ENCODE measurements at regions not wholly inside any gene's neighbourhood (a gene's known extent, or its start where the extent isn't known, plus 50 kb on each side); places are given as distances from the start of the nearest gene placed in this dataset.

DNA sequence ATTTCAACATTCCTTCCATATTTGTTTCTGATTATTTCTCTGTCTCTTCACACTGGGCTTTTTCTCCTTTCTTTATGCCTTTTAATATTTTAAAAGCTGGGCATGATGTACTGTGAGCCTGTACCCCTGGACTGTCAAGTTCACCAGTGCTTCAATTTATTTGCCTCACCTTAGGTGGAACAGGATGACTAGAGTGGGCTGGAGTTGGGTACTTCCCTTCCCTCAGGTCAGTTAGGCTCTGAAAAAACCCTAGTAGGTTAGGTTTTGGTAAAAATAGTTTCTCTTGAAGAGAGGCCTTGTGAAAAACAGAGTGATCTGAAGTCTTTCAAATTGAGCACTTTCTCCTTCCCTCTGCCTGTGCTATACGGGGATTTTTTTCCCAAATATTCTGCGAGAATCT is 163.0 kb upstream of the LYPLAL1 start:
- no peak overlapping the region for H3K27ac ChIP-seq (ENCODE audit: low read length)
- DNase-seq (no peak), ATAC-seq (no peak)
- TF ChIP-seq EZH2 (IDR thresholded peaks at IDR 0.05; ENCODE audit: low read length, unreplicated experiment): no peak
- no peak for TF ChIP-seq EZH2phosphoT487 (IDR thresholded peaks at IDR 0.05; ENCODE audit: borderline replicate concordance, low read length)
- TF ChIP-seq, protein P1, sequence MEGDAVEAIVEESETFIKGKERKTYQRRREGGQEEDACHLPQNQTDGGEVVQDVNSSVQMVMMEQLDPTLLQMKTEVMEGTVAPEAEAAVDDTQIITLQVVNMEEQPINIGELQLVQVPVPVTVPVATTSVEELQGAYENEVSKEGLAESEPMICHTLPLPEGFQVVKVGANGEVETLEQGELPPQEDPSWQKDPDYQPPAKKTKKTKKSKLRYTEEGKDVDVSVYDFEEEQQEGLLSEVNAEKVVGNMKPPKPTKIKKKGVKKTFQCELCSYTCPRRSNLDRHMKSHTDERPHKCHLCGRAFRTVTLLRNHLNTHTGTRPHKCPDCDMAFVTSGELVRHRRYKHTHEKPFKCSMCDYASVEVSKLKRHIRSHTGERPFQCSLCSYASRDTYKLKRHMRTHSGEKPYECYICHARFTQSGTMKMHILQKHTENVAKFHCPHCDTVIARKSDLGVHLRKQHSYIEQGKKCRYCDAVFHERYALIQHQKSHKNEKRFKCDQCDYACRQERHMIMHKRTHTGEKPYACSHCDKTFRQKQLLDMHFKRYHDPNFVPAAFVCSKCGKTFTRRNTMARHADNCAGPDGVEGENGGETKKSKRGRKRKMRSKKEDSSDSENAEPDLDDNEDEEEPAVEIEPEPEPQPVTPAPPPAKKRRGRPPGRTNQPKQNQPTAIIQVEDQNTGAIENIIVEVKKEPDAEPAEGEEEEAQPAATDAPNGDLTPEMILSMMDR (conservative IDR thresholded peaks at IDR 0.05; ENCODE audit: low read depth, low read length): no peak
- no peak overlapping the region for H3K9ac ChIP-seq (ENCODE audit: low read length)
- no TSS peak for BruUV-seq (replicated peaks)
- ChIA-PET POLR2A (ENCODE audit: unreplicated experiment) (no interaction called here), CTCF (no interaction called here)
- H3K4me2 ChIP-seq (ENCODE audit: low read length): no peak overlapping the region
- no peaks in the 10 kb centered on the region for H3K36me3 ChIP-seq (ENCODE audit: low read depth, low read length)
- H2AFZ ChIP-seq (ENCODE audit: low read length): no peak overlapping the region
- no peaks in the 10 kb centered on the region for H3K79me2 ChIP-seq (ENCODE audit: low read length)
- no peaks in the 10 kb centered on the region for H3K4me1 ChIP-seq (ENCODE audit: insufficient read depth, low read length)
- H3K9me3 ChIP-seq (ENCODE audit: low read length): no peaks in the 10 kb centered on the region
- intact Hi-C loops (cut with micrococcal nuclease): no loop called here
- H4K20me1 ChIP-seq (ENCODE audit: low read length): no peaks in the 10 kb centered on the region
- no peak overlapping the region for H3K4me3 ChIP-seq (ENCODE audit: low read length)
- no peaks in the 10 kb centered on the region for H3K27me3 ChIP-seq (ENCODE audit: low read length)
- no peaks in the 10 kb centered on the region for H3K9me2 ChIP-seq (replicated peaks; ENCODE audit: low read length)
- no peaks in the 10 kb centered on the region for H3F3A ChIP-seq (ENCODE audit: low read length, unreplicated experiment)

DNA sequence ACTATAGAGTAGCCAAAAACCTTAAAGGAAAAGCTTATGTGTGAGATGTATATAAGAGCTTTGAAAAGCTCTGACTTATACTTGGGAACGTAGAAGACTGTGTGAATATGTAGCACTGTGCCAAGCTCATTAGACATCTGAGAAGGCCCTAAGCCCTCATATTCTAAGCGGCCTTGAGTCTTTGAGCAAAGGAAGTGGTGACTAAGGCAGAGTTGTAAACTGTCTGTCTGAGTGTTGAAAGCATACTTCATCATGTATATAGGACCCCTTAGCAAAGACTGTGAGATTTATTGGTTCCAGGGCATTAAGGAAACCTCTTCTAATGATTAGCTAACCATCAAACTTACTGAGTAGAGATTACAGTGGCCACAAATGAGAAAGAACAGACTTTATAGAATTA is 153.3 kb upstream of the LYPLAL1 start:
- no peaks in the 10 kb centered on the region for H3K9me2 ChIP-seq (replicated peaks; ENCODE audit: low read length)
- H3K4me3 ChIP-seq (ENCODE audit: low read length): no peak overlapping the region
- DNase-seq (no peak), ATAC-seq (no peak)
- no peaks in the 10 kb centered on the region for H3K27me3 ChIP-seq (ENCODE audit: low read length)
- no TSS peak for BruUV-seq (replicated peaks)
- H3K4me2 ChIP-seq (ENCODE audit: low read length): no peak overlapping the region
- H3K36me3 ChIP-seq (ENCODE audit: low read depth, low read length): no peaks in the 10 kb centered on the region
- no peaks in the 10 kb centered on the region for H3F3A ChIP-seq (ENCODE audit: low read length, unreplicated experiment)
- H3K79me2 ChIP-seq (ENCODE audit: low read length): no peaks in the 10 kb centered on the region
- H3K27ac ChIP-seq (ENCODE audit: low read length): no peak overlapping the region
- TF ChIP-seq EZH2 (IDR thresholded peaks at IDR 0.05; ENCODE audit: low read length, unreplicated experiment): no peak
- no peak for TF ChIP-seq EZH2phosphoT487 (IDR thresholded peaks at IDR 0.05; ENCODE audit: borderline replicate concordance, low read length)
- TF ChIP-seq, protein P1 (conservative IDR thresholded peaks at IDR 0.05; ENCODE audit: low read depth, low read length): no peak
- ChIA-PET POLR2A (ENCODE audit: unreplicated experiment) (no interaction called here), CTCF (no interaction called here)
- no peaks in the 10 kb centered on the region for H3K4me1 ChIP-seq (ENCODE audit: insufficient read depth, low read length)
- no peaks in the 10 kb centered on the region for H4K20me1 ChIP-seq (ENCODE audit: low read length)
- no peaks in the 10 kb centered on the region for H3K9me3 ChIP-seq (ENCODE audit: low read length)
- H3K9ac ChIP-seq (ENCODE audit: low read length): no peak overlapping the region
- H2AFZ ChIP-seq (ENCODE audit: low read length): no peak overlapping the region
- intact Hi-C loops (cut with micrococcal nuclease): no loop called here

DNA sequence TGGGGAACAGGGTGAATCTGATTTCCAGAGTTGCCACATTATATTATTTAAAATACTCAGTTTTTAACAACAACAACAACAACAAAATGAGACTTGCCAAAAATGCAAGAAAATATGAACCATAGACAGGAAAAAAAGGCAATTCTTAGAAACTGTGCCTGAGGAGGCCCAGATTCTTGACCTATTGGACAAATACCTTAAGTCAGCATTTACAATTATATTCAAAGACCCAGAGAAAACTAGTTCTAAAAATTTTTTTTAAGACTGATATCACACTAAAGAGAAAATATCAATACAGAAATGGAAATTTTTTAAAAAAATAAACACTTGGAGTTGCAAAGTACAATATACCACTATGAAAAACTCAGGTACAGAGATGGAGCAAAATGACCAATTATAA is 152.8 kb upstream of the LYPLAL1 start:
- DNase-seq (no peak), ATAC-seq (no peak)
- Histone ChIP-seq H3K79me2 (ENCODE audit: low read length) (no peaks in the 10 kb centered on the region), H3K27me3 (ENCODE audit: low read length) (no peaks in the 10 kb centered on the region), H4K20me1 (ENCODE audit: low read length) (no peaks in the 10 kb centered on the region), H3K9ac (ENCODE audit: low read length) (no peak overlapping the region), H3K27ac (ENCODE audit: low read length) (no peak overlapping the region), H3K9me3 (ENCODE audit: low read length) (no peaks in the 10 kb centered on the region), H3K9me2 (replicated peaks; ENCODE audit: low read length) (no peaks in the 10 kb centered on the region), H3K36me3 (ENCODE audit: low read depth, low read length) (no peaks in the 10 kb centered on the region), H3K4me2 (ENCODE audit: low read length) (no peak overlapping the region), H3F3A (ENCODE audit: low read length, unreplicated experiment) (no peaks in the 10 kb centered on the region), H3K4me1 (ENCODE audit: insufficient read depth, low read length) (no peaks in the 10 kb centered on the region), H3K4me3 (ENCODE audit: low read length) (no peak overlapping the region), H2AFZ (ENCODE audit: low read length) (no peak overlapping the region)
- ChIA-PET POLR2A (ENCODE audit: unreplicated experiment) (no interaction called here), CTCF (no interaction called here)
- no peak for TF ChIP-seq EZH2 (IDR thresholded peaks at IDR 0.05; ENCODE audit: low read length, unreplicated experiment)
- intact Hi-C loops (cut with micrococcal nuclease): no loop called here
- no TSS peak for BruUV-seq (replicated peaks)
